GM21737 (cell line): ENCODE measurements at regions not wholly inside any gene's neighbourhood (a gene's known extent, or its start where the extent isn't known, plus 50 kb on each side); places are given as distances from the start of the nearest gene placed in this dataset.
A peak's percentile ranks its signal among the peaks of the same experiment; 100 is the strongest.

Source experiments
- ATAC-seq: cut with Tn5 transposase; IDR thresholded peaks from one replicate; pipeline ENCODE4 v1.9.1; 2021; ENCODE audit warnings: mild to moderate bottlenecking, moderate library complexity; ENCODE audit not compliant: unreplicated experiment

GRCh38 chr1:23639460-23640095, 52.0 kb upstream of the RPL11 start:
- ATAC-seq: no peak

DNA sequence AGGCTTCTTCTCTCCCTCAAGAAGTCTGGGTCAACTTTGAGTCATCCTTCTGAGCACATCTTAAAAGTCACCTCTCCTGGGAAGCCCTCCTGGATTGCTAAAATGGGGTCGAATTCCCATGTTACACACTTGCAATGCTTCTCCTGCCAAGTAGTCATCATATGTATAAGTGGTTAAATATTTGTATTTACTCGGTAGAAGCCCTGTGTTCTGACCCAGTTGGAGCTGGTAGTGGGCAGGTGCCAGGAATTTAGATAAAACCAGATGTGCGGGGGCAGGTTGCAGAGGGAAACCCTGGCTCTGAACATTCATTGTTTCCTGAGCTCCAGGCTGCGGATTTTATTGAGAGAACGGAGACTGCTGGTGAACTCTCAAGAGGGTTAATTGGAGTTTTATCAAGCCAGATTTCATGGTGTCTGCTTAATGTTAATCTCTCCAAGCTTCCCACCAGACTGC, 52.8 kb upstream of the RPL11 start:
- no peak for ATAC-seq

GRCh38 chr1:23638188-23638619, 53.4 kb upstream of the RPL11 start:
- ATAC-seq: no peak

GRCh38 chr1:23636009-23636408, 55.6 kb upstream of the RPL11 start:
- no peak for ATAC-seq

DNA sequence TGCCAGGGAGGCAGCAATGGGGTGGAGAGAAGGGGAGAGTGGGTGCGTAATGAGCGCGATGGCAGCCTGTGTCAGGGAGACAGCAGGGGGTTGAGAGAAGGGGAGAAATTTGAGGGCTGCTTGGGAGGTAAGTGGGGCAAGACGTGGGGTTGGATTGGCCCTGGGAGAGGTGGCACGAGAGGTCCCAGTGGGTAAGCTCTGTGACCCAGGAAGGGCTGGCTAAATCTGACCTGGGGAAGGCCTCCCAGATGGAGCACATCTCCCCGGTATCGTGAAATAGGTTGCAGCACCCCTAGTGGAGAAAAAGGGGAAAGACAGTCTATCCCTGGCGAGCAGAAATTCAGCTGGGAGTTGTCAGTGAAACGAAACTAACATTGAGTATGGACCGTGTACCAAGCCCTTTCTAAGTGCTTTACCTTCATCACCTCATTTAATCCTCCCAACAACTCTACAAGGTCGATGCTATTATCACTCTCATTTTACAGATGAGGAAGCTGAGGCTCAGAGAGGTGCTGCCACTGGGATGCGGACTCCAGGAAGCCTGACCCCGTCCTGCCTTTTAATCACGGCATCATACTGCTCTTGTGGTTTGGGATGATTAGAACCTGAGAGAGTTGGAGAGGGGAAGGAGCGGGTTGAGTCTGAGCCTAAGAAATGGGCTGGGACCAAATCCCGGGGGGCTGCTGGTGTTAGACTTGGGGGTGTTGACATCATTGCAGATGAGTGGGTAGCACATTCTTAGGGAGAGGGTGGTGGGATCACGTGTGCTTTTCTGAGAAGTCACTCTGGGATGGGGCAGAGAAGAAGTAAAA, 56.6 kb upstream of the RPL11 start:
- ATAC-seq: no peak

DNA sequence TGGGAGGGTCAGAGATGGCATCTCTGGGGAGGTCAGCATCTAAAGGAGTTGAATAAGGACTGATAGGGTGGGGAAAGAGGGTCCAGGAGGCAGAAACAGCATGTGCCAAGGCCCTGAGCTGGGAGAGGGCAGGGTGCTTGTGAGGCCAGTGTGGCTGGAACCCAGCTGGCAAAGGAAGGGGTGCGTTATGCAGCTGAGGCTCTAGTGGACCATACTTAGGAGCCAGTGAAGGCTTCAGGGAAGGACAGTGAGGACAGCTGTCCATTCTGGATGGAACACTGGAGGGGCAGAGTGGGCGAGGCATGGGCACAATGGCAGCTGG, 57.1 kb upstream of the RPL11 start:
- no peak for ATAC-seq

- ATAC-seq: no peak
Observed at GRCh38 chr1:23632479-23633160, 59.0 kb upstream of the RPL11 start.

DNA sequence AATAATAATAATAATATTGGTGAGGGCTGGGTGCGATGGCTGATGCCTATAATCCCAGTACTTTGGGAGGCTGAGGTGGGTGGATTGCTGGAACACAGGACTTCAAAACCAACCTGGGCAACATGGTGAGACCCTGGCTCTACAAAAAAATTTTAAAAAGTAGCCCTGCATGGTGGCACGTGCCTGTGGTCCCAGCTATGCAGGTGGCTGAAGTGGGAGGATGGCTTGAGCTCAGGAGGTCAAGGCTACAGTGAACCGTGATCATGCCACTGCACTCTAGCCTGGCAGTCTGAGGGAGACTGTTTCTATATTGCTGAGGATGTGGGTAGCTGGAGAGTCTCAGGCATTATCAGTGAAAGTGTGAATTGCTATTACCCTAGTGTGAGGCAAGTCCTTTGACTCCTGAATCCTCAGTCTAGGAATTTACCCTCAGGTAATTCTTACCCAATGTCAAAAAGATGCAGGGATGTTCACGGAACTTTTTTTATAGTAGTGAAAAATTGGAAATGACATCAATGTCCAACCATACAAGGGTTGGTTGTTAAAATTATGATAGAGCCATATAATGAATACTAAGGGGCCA, 61.8 kb upstream of the RPL11 start:
- no peak for ATAC-seq

DNA sequence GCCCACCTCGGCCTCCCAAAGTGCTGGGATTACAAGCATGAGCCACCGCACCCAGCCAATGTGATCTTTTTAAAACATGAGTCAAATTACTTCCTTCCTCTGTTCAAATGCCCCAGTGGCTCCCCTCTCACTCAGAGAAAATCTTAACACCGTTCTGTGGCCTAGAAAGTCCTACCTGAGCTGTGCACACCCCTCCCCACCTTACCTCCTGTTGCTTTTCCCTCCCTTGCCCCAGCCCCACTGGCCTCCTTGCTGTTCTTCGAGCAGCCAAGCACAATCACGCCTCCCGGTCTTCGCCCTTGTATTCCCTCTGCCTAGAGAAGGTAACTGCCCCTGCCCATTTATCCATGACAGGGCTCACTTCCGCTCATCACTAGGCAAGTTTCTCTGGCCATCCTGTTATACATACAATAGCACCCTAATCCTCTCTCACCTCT, 62.6 kb upstream of the RPL11 start:
- ATAC-seq: no peak

DNA sequence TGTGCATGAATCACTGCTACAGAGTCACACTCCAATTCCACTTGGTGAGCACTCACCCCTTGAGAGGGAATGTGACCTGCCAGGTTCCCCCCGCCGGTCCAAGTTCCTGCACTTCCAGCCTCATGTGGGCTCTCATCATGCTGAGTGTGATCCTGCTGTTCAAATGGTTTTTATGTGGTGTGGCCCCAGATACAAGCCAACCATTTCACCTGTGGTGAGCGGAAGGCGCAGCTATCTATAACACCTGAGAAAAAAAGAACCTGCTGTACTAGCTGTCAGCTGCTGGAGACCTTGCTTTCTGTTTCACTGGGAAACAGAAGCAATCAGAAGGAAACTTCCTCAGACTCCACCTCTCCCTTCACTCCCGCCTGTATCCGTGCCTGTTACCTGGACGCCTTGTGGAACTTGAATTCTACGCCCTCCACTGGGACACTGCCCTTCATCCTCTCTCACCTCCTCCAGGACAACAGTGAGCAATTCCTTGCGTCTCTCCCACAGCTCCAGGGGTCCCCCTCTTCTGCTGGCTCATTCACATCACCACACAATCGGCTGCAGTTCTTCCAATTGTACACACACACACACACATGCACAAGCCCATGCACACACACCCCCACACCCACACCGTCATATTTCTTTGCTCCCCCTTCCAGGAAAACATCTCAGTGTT, 64.4 kb upstream of the RPL11 start:
- no peak for ATAC-seq

- ATAC-seq: no peak
Observed at GRCh38 chr1:23625929-23626535, 65.6 kb upstream of the RPL11 start.

DNA sequence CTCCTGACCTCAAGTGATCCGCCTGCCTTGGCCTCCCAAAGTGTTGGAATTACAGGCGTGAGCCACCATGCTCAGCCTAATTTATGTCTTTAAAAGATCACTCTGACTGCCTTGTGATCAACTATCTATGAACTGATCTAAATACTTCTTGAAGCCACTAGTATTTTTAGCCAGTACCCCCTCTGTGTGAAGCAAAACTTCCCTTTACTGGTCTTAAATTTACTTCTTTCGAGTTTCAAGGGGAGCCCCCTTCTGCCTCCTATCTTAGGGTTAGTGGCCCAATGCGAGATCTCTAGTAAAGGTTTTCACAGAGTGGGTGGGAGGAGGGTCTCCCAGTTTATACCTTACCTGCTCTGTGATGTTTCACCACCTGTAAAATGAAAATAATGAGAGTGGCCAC, 66.1 kb upstream of the RPL11 start:
- ATAC-seq: no peak

DNA sequence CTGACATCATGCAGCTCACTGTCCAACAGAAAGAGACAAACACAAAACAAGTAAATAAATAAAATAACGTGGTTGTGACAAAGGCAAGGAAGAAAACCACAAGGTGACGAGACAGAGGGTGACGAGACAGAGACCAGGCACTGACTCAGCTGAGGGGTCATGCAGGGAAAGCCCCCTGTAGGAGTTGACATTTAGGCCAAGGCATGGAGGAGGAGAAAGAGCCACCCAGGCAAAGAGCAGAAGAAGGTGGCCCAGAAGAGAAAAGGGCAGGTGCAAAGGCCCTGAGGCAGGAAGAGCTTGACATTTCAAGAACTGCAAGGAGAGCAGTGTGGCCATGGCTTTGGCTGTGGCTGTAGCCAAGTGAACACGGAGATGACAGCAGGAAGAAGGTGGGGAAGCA, 65.1 kb upstream of the ID3 start:
- ATAC-seq: no peak

DNA sequence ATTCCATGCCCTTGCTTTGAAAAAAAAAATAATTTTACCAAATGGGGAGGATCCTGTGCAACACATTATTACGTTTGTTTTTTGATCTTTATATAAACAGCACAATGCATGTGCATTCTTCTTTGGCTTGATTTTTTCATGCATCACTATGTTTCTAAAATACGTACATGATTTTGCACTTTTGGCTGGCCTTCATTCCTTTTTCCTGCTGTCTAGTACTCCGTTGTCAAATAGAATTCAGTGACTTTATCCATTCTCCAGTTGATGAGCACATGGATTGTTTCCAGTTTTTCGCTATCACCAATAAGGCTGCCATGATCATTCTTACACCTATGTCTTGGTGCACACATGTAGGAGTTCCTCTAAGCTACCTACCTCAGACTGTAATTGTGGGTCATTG, 63.0 kb upstream of the ID3 start:
- no peak for ATAC-seq

- ATAC-seq: no peak
Observed at GRCh38 chr1:23620605-23621004, 61.3 kb upstream of the ID3 start.

DNA sequence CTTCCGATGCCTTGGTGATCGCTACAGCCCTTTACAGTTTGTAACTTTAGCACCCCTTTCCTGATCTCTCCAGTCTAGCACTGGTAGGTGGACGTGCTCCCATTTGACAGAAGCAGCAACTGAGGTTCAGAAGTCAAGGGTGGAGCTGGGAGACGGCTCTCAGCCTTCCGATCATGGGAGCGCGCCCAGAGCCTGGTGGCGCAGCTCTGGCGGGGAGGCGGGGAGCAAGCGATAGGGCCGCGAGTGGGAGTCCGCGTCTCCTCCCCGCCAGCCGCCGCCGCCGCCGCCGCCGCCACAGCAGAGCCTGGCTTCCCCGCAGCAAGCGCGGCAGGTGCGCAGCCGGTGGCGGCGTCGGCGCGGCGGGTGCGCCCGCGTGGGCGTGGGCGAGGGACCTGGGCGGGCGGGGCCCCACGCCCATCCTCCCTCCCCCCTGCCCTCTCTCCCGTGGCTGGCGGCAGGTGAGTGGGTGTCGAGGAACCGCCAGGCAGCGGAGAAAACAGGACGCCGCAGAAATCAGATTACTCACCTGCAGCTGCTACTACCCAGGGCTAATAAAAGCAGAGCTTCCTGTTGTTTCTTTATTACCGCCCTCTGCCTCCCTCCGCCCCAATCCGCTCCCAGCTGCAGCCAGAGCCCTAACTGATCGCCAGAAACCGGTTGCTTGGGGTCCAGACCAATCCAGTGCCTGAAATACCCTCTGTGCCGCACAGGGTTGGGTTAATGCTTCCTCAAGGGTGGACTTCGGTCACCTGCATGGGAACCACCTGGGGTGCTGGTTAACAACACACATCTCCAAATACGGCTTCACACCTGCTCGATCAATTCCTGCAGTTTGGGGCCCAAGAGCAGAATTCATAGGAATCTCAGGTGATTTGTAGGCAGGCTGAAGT, 60.2 kb upstream of the ID3 start:
- ATAC-seq: peak; percentile 42

- ATAC-seq: no peak
Observed at GRCh38 chr1:23618586-23619083, 59.3 kb upstream of the ID3 start.

DNA sequence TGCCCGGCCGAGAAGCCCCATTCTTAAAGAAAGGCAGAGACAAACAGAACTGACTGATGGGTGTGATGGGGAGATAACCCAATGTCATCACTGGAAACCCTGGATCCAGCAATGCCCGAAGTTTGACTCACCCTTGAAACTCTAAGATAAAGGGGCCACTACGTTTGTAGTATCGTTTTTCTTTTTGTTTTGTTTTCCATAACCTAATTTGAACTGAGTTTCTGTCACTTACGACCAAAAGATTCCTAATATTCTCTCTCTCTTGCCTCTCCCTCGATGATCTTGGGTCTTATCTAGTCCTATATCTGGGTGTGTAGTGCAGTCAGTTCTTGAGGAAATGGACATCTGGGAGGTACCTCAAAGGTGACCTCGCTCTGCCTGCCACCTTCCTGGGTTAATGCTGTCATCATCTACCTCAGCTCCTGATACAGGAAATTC, 57.8 kb upstream of the ID3 start:
- no peak for ATAC-seq

DNA sequence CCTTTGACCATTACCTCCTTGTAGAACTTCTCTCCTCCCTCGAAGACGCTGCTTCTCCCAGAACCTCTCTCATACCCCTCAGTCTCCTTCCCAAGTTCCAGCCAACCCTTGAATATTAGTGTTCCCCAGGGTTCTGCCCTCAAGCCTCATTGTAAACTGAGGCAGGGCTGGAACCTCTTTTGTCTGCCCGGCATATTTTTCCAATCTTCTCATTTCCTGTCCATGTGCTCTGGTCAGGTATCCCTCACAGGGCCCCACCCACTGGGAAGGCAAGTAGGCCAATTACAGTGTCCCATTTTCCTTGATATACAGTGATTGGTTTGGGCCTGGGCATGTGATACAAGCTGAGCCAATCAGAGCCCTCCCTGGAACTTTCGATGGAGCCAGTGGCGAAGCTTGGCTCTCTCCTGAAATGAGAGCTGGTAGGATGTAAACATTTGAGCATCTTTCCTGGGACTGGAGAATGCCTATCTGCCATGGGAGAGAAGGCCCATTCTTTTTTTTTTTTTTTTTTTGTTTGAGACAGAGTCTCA, 57.1 kb upstream of the ID3 start:
- ATAC-seq: no peak
